CD14-positive monocyte (primary cell): ENCODE measurements at regions not wholly inside any gene's neighbourhood (a gene's known extent, or its start where the extent isn't known, plus 50 kb on each side); places are given as distances from the start of the nearest gene placed in this dataset.

Experiments
- DNase-seq, 3 donors: peaks; one replicate each; pipeline ENCODE4 v3.0.0-alpha.2; 2011 to 2022
- H2AFZ ChIP-seq: 2 replicates; pipeline ENCODE4 v1.6.0; 2012; ENCODE audit warnings: mild to moderate bottlenecking, low read depth, low read length, inconsistent platforms; ENCODE audit not compliant: insufficient read depth, poor library complexity, severe bottlenecking
- H3K27ac ChIP-seq, 2 donors: 1 replicate in 1 of 2; 2 replicates in 1 of 2; pipeline ENCODE4 v1.5.1; 2012 to 2013; ENCODE audit warnings: low read length in 2 of 2, control low read depth in 1 of 2, inconsistent platforms in 1 of 2, low read depth in 1 of 2, mild to moderate bottlenecking in 1 of 2
- H3K27me3 ChIP-seq, 2 donors: one replicate each; pipeline versions ENCODE4 v1.6.0 to v1.6.1; 2011 to 2013; ENCODE audit warnings: low read length in 2 of 2; ENCODE audit not compliant: control insufficient read depth in 2 of 2, insufficient read depth in 2 of 2
- H3K36me3 ChIP-seq, 2 donors: replicated peaks in 1 of 2; 1 replicate in 1 of 2; 2 replicates in 1 of 2; pipeline versions ENCODE4 v1.5.1 to v1.6.1; 2012 to 2013; ENCODE audit warnings: low read length in 2 of 2, control low read depth in 1 of 2, inconsistent platforms in 1 of 2, mild to moderate bottlenecking in 1 of 2; ENCODE audit not compliant: insufficient read depth in 2 of 2, control insufficient read depth in 1 of 2
- H3K4me1 ChIP-seq, 2 donors: 1 replicate in 1 of 2; 2 replicates in 1 of 2; pipeline versions ENCODE4 v1.5.1 to v1.6.1; 2012 to 2013; ENCODE audit warnings: low read length in 2 of 2, control low read depth in 1 of 2, inconsistent platforms in 1 of 2, mild to moderate bottlenecking in 1 of 2, moderate library complexity in 1 of 2; ENCODE audit not compliant: insufficient read depth in 2 of 2, control insufficient read depth in 1 of 2
- H3K4me2 ChIP-seq: replicated peaks from 2 replicates; pipeline ENCODE3; 2012; ENCODE audit warnings: low read length, moderate library complexity, mild to moderate bottlenecking; ENCODE audit not compliant: poor library complexity, severe bottlenecking; ENCODE audit errors: extremely low read depth
- H3K4me3 ChIP-seq, 3 experiments: fragments of 200-600 bp in 1 of 3; sonication (generic) in 1 of 3; replicated peaks in 1 of 3; 1 replicate in 2 of 3; 2 replicates in 1 of 3; pipeline ENCODE4 v1.5.1; 2011 to 2013; ENCODE audit warnings: low read length in 3 of 3, mild to moderate bottlenecking in 3 of 3, control low read depth in 2 of 3, low read depth in 2 of 3, inconsistent platforms in 1 of 3, moderate library complexity in 1 of 3
- H3K79me2 ChIP-seq: 2 replicates; pipeline ENCODE4 v1.6.0; 2012; ENCODE audit warnings: mild to moderate bottlenecking, control low read depth, inconsistent platforms, low read length, moderate library complexity; ENCODE audit not compliant: insufficient read depth
- H3K9ac ChIP-seq: 2 replicates; pipeline ENCODE4 v1.6.0; 2017; ENCODE audit warnings: low read length, mild to moderate bottlenecking; ENCODE audit not compliant: insufficient read depth, poor library complexity, severe bottlenecking
- H3K9me3 ChIP-seq, 2 donors: replicated peaks in 1 of 2; 1 replicate in 1 of 2; 2 replicates in 1 of 2; pipeline versions ENCODE4 v1.5.1 to v1.6.1; 2012 to 2013; ENCODE audit warnings: low read length in 2 of 2, control low read depth in 1 of 2; ENCODE audit not compliant: control insufficient read depth in 1 of 2, insufficient read depth in 1 of 2
- H4K20me1 ChIP-seq: 2 replicates; pipeline ENCODE4 v1.6.0; 2012; ENCODE audit warnings: mild to moderate bottlenecking, low read length, control low read depth, moderate library complexity; ENCODE audit not compliant: insufficient read depth
- H3K27ac Mint-ChIP-seq, 7 donors: one replicate each; pipeline ENCODE4 v1.8.0; 2020; ENCODE audit warnings: mild to moderate bottlenecking in 7 of 7, mixed read lengths in 7 of 7, moderate library complexity in 6 of 7, inconsistent platforms in 2 of 7
- H3K27me3 Mint-ChIP-seq, 3 donors: one replicate each; pipeline ENCODE4 v1.8.0; 2021 to 2022; ENCODE audit warnings: low read depth in 3 of 3, mild to moderate bottlenecking in 3 of 3, mixed read lengths in 3 of 3, moderate library complexity in 3 of 3, inconsistent platforms in 1 of 3
- H3K36me3 Mint-ChIP-seq, 2 donors: one replicate each; pipeline ENCODE4 v1.8.0; 2020; ENCODE audit warnings: mixed read lengths in 2 of 2, inconsistent platforms in 1 of 2, mild to moderate bottlenecking in 1 of 2
- H3K4me1 Mint-ChIP-seq: one replicate; pipeline ENCODE4 v1.8.0; 2020; ENCODE audit warnings: mild to moderate bottlenecking, mixed read lengths
- H3K4me3 Mint-ChIP-seq, 2 donors: one replicate each; pipeline ENCODE4 v1.8.0; 2020; ENCODE audit warnings: mild to moderate bottlenecking in 2 of 2, mixed read lengths in 2 of 2, moderate library complexity in 1 of 2
- H3K9me3 Mint-ChIP-seq, 7 donors: one replicate each; pipeline ENCODE4 v1.8.0; 2020 to 2022; ENCODE audit warnings: mixed read lengths in 7 of 7, mild to moderate bottlenecking in 6 of 7, moderate library complexity in 6 of 7, inconsistent platforms in 2 of 7
- WGBS: methylation state at CpG from one replicate; pipeline ENCODE4 v1.1.5; 2013; ENCODE audit warnings: missing lambda C conversion rate; ENCODE audit not compliant: insufficient coverage; 5-methylcytosine and 5-hydroxymethylcytosine counted together
- intact Hi-C, 2 donors: fragments of 100-400 bp; cut with micrococcal nuclease; formaldehyde crosslinking; loops; one replicate each; pipeline versions ENCODE4 v1.15.0 to v1.15.1; 2023
- TF ChIP-seq, protein P1 (sequence below): fragments of 200-600 bp; IDR thresholded peaks from one replicate; pipeline ENCODE4 v1.8.0; 2022; ENCODE audit warnings: antibody characterized with exemption, mild to moderate bottlenecking

DNA sequence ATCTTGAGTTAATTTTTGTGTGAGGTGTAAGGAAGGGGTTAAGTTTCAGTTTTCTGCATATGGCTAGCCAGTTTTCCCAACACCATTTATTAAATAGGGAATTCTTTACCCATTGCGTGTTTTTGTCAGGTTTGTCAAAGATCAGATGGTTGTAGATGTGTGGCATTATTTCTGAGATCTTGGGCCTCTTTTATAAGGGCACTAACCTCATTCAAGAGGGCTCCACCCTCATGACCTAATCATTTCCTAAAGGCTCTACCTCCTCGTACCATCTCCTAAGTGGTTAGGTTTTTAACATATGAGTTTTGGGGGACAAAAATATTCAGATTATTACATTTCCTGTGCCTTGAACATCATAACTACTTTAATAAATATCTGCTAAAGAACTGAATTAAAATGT is 510.9 kb downstream of the UTRN start:
- H3K4me3 Mint-ChIP-seq: no peak overlapping the region
- H3K27me3 Mint-ChIP-seq: no peaks in the 10 kb centered on the region
- no peak overlapping the region for H3K27ac Mint-ChIP-seq
- no peaks in the 10 kb centered on the region for H3K4me1 Mint-ChIP-seq
- no peak for DNase-seq
- peaks cover 7 to 14% (median 8%) of the 10 kb centered on the region in 7 donors for H3K9me3 Mint-ChIP-seq
- peaks cover 70 to 84% of the 10 kb centered on the region in 2 donors for H3K36me3 Mint-ChIP-seq
- TF ChIP-seq, protein P1, sequence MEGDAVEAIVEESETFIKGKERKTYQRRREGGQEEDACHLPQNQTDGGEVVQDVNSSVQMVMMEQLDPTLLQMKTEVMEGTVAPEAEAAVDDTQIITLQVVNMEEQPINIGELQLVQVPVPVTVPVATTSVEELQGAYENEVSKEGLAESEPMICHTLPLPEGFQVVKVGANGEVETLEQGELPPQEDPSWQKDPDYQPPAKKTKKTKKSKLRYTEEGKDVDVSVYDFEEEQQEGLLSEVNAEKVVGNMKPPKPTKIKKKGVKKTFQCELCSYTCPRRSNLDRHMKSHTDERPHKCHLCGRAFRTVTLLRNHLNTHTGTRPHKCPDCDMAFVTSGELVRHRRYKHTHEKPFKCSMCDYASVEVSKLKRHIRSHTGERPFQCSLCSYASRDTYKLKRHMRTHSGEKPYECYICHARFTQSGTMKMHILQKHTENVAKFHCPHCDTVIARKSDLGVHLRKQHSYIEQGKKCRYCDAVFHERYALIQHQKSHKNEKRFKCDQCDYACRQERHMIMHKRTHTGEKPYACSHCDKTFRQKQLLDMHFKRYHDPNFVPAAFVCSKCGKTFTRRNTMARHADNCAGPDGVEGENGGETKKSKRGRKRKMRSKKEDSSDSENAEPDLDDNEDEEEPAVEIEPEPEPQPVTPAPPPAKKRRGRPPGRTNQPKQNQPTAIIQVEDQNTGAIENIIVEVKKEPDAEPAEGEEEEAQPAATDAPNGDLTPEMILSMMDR: no peak
- intact Hi-C loops: no loop called here
- Histone ChIP-seq H3K27ac (no peak overlapping the region), H3K4me3 (no peak overlapping the region), H3K36me3 (peaks cover 76 to 89% of the 10 kb centered on the region in 2 donors), H3K4me2 (no peak overlapping the region), H3K9me3 (peaks cover 0 to 6% of the 10 kb centered on the region in 2 donors), H2AFZ (no peak overlapping the region), H3K9ac (no peak overlapping the region), H3K79me2 (no peaks in the 10 kb centered on the region), H4K20me1 (peaks cover 68% of the 10 kb centered on the region), H3K27me3 (no peaks in the 10 kb centered on the region), H3K4me1 (no peaks in the 10 kb centered on the region)
- WGBS: no CpG with 5 or more reads among the region's 2 CpGs

DNA sequence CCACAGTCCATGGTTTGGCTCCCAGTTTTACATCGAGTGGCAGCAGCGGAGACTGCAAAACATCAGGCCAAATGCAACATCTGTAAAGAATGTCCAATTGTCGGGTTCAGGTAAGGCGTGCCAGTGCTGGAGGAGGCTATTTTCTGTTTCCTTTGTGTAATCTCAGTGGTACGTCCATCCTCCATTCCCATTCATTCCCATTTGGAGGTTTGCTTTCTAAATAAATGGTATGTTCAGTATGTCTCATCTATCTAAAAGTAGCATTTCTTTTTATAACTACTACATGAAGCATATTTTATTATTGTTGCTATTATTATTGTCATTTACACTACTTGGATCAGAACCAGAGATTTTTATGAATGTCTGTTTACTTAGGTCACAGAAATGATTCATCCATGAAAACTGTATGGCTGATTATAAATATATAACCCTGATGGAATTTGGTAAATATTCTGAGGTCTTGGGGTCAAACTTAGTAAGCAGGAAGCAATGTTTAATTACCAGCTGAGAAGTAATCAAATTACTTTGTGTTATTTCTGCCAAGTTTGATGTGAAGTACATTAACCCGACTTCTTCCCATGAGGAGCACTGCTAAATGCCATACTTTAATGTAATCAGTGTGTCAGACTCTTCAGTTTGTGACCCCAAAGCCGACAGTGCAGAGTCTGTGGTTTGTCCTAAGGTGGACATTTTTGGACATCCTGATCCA is 512.9 kb downstream of the UTRN start:
- H3K4me1 Mint-ChIP-seq: no peaks in the 10 kb centered on the region
- Histone ChIP-seq H3K36me3 (peaks cover 74 to 91% of the 10 kb centered on the region in 2 donors), H4K20me1 (peaks cover 67% of the 10 kb centered on the region), H2AFZ (no peak overlapping the region), H3K9ac (no peak overlapping the region), H3K27me3 (no peaks in the 10 kb centered on the region), H3K27ac (no peak overlapping the region), H3K4me2 (no peak overlapping the region), H3K9me3 (peaks cover 0 to 6% of the 10 kb centered on the region in 2 donors), H3K4me1 (no peaks in the 10 kb centered on the region), H3K4me3 (no peak overlapping the region), H3K79me2 (no peaks in the 10 kb centered on the region)
- no peaks in the 10 kb centered on the region for H3K27me3 Mint-ChIP-seq
- H3K27ac Mint-ChIP-seq: no peak overlapping the region
- H3K36me3 Mint-ChIP-seq: peaks cover 75 to 83% of the 10 kb centered on the region in 2 donors
- TF ChIP-seq, protein P1: no peak
- no peak for DNase-seq
- no peak overlapping the region for H3K4me3 Mint-ChIP-seq
- peaks cover 7 to 14% (median 8%) of the 10 kb centered on the region in 7 donors for H3K9me3 Mint-ChIP-seq
- 100% methylated on average over 2 of the region's 7 CpGs for WGBS
- intact Hi-C loops: no loop called here
